H9 (cell line): ENCODE measurements at regions not wholly inside any gene's neighbourhood (a gene's known extent, or its start where the extent isn't known, plus 50 kb on each side); places are given as distances from the start of the nearest gene placed in this dataset.

Source experiments
- DNase-seq: peaks from one replicate; pipeline ENCODE4 v3.0.0-alpha.2; 2017
- H2AFZ ChIP-seq: one replicate; pipeline ENCODE4 v1.6.1; 2013; ENCODE audit warnings: mild to moderate bottlenecking, low read length, control low read depth, moderate library complexity
- H2AK5ac ChIP-seq: 2 replicates; pipeline ENCODE4 v1.6.1; 2013; ENCODE audit warnings: low read length, control low read depth, mixed read lengths; ENCODE audit not compliant: insufficient read length
- H2BK120ac ChIP-seq: one replicate; pipeline ENCODE4 v1.6.1; 2013; ENCODE audit warnings: low read depth, mild to moderate bottlenecking, low read length, control low read depth, inconsistent platforms; ENCODE audit not compliant: poor library complexity, severe bottlenecking
- H2BK12ac ChIP-seq: 2 replicates; pipeline ENCODE4 v1.6.1; 2013; ENCODE audit warnings: low read length, control low read depth, mixed read lengths, low read depth; ENCODE audit not compliant: insufficient read length
- H2BK15ac ChIP-seq: 2 replicates; pipeline ENCODE4 v1.6.1; 2013; ENCODE audit warnings: low read depth, low read length, control low read depth
- H2BK20ac ChIP-seq: one replicate; pipeline ENCODE4 v1.6.1; 2013; ENCODE audit warnings: low read depth, mild to moderate bottlenecking, low read length, control low read depth, inconsistent platforms; ENCODE audit not compliant: poor library complexity, severe bottlenecking
- H2BK5ac ChIP-seq: 2 replicates; pipeline ENCODE4 v1.6.1; 2013; ENCODE audit warnings: low read length, control low read depth, mixed read lengths; ENCODE audit not compliant: insufficient read length
- H3K14ac ChIP-seq: 2 replicates; pipeline ENCODE4 v1.6.1; 2013; ENCODE audit warnings: low read length, control low read depth; ENCODE audit not compliant: insufficient read depth
- H3K18ac ChIP-seq: 2 replicates; pipeline ENCODE4 v1.6.1; 2013; ENCODE audit warnings: low read depth, mild to moderate bottlenecking, mixed read lengths, low read length, control low read depth; ENCODE audit not compliant: insufficient read length
- H3K23ac ChIP-seq: 2 replicates; pipeline ENCODE4 v1.6.1; 2013; ENCODE audit warnings: low read length, control low read depth, mixed read lengths, low read depth; ENCODE audit not compliant: insufficient read length
- H3K23me2 ChIP-seq: 2 replicates; pipeline ENCODE4 v1.6.1; 2013; ENCODE audit warnings: low read depth, mild to moderate bottlenecking, mixed read lengths, low read length, control low read depth; ENCODE audit not compliant: insufficient read length, poor library complexity, severe bottlenecking
- H3K27ac ChIP-seq: 2 replicates; pipeline ENCODE4 v1.5.1; 2013; ENCODE audit warnings: low read length, control low read depth, mixed read lengths, low read depth; ENCODE audit not compliant: insufficient read length
- H3K27me3 ChIP-seq: 2 replicates; pipeline ENCODE4 v1.6.1; 2013; ENCODE audit warnings: low read length, control low read depth, inconsistent platforms; ENCODE audit not compliant: insufficient read depth
- H3K4ac ChIP-seq: 2 replicates; pipeline ENCODE4 v1.6.1; 2013; ENCODE audit warnings: low read depth, mild to moderate bottlenecking, control low read depth, inconsistent platforms, low read length, moderate library complexity
- H3K4me1 ChIP-seq: 2 replicates; pipeline ENCODE4 v1.6.1; 2013; ENCODE audit warnings: low read length, control low read depth, inconsistent platforms; ENCODE audit not compliant: insufficient read depth
- H3K4me2 ChIP-seq: 2 replicates; pipeline ENCODE4 v1.6.1; 2013; ENCODE audit warnings: low read length, control low read depth, mixed read lengths; ENCODE audit not compliant: insufficient read length, insufficient read depth
- H3K56ac ChIP-seq: 2 replicates; pipeline ENCODE4 v1.6.1; 2013; ENCODE audit warnings: low read depth, mild to moderate bottlenecking, mixed read lengths, low read length, control low read depth; ENCODE audit not compliant: insufficient read length
- H3K79me1 ChIP-seq: 2 replicates; pipeline ENCODE4 v1.6.1; 2013; ENCODE audit warnings: low read depth, mild to moderate bottlenecking, moderate library complexity, low read length, control low read depth, inconsistent platforms; ENCODE audit not compliant: insufficient read depth, poor library complexity, severe bottlenecking
- H3K79me2 ChIP-seq: 2 replicates; pipeline ENCODE4 v1.6.1; 2013; ENCODE audit warnings: low read length, control low read depth, inconsistent platforms; ENCODE audit not compliant: insufficient read depth
- H3K9ac ChIP-seq: 2 replicates; pipeline ENCODE4 v1.6.1; 2013; ENCODE audit warnings: low read length, control low read depth, mixed read lengths; ENCODE audit not compliant: insufficient read length; ENCODE audit errors: extremely low read depth
- H3K9me3 ChIP-seq: one replicate; pipeline ENCODE4 v1.6.1; 2013; ENCODE audit warnings: low read depth, low read length, inconsistent platforms; ENCODE audit not compliant: control insufficient read depth
- H3T11ph ChIP-seq: one replicate; pipeline ENCODE4 v1.6.1; 2013; ENCODE audit warnings: mild to moderate bottlenecking, low read length, control low read depth, inconsistent platforms
- H4K20me1 ChIP-seq: one replicate; pipeline ENCODE4 v1.6.1; 2013; ENCODE audit not compliant: control insufficient read depth, insufficient read length, insufficient read depth
- H4K5ac ChIP-seq: 2 replicates; pipeline ENCODE4 v1.6.1; 2013; ENCODE audit warnings: low read depth, mild to moderate bottlenecking, mixed read lengths, low read length, control low read depth; ENCODE audit not compliant: insufficient read length
- H4K8ac ChIP-seq: replicated peaks from 2 replicates; pipeline ENCODE4 v1.6.1; 2013; ENCODE audit warnings: low read length, control low read depth, mixed read lengths, low read depth; ENCODE audit not compliant: insufficient read length
- H4K91ac ChIP-seq: 2 replicates; pipeline ENCODE4 v1.6.1; 2013; ENCODE audit warnings: low read depth, mild to moderate bottlenecking, moderate library complexity, mixed read lengths, low read length, control low read depth; ENCODE audit not compliant: insufficient read length
- H3K27ac Mint-ChIP-seq, 3 experiments: 2 replicates in 2 of 3; 3 replicates in 1 of 3; pipeline ENCODE4 v1.8.0; 2020 to 2021; ENCODE audit warnings: mixed read lengths in 3 of 3, mild to moderate bottlenecking in 1 of 3, moderate library complexity in 1 of 3
- H3K27me3 Mint-ChIP-seq: 2 replicates; pipeline ENCODE4 v1.8.0; 2021; ENCODE audit warnings: low read depth, mild to moderate bottlenecking, moderate library complexity, mixed read lengths
- H3K36me3 Mint-ChIP-seq, 3 experiments: 2 replicates in 2 of 3; 3 replicates in 1 of 3; pipeline ENCODE4 v1.8.0; 2020 to 2021; ENCODE audit warnings: low read depth in 3 of 3, mixed read lengths in 3 of 3; ENCODE audit not compliant: insufficient read depth in 1 of 3
- H3K4me1 Mint-ChIP-seq, 2 experiments: 2 replicates each; pipeline ENCODE4 v1.8.0; 2020; ENCODE audit warnings: mixed read lengths in 2 of 2
- H3K4me3 Mint-ChIP-seq, 2 experiments: 2 replicates in 1 of 2; 3 replicates in 1 of 2; pipeline ENCODE4 v1.8.0; 2020 to 2021; ENCODE audit warnings: mild to moderate bottlenecking in 2 of 2, mixed read lengths in 2 of 2, moderate library complexity in 1 of 2
- H3K9me3 Mint-ChIP-seq, 2 experiments: 2 replicates in 1 of 2; 3 replicates in 1 of 2; pipeline ENCODE4 v1.8.0; 2020; ENCODE audit warnings: mild to moderate bottlenecking in 2 of 2, mixed read lengths in 2 of 2, moderate library complexity in 1 of 2
- CTCF ChIP-seq: fragments of 200-600 bp; sonication (generic); conservative IDR thresholded peaks from 3 replicates; pipeline ENCODE4 v1.8.0; 2021; ENCODE audit warnings: antibody characterized with exemption, mild to moderate bottlenecking
- WGBS: extraction: QIAGEN DNeasy Blood & Tissue Kit; methylation state at CpG from one replicate; pipeline ENCODE4 v1.1.7; 2013; ENCODE audit warnings: missing lambda C conversion rate, low lambda C conversion rate, mixed read lengths; ENCODE audit not compliant: insufficient read length; ENCODE audit errors: extremely low coverage; 5-methylcytosine and 5-hydroxymethylcytosine counted together

DNA sequence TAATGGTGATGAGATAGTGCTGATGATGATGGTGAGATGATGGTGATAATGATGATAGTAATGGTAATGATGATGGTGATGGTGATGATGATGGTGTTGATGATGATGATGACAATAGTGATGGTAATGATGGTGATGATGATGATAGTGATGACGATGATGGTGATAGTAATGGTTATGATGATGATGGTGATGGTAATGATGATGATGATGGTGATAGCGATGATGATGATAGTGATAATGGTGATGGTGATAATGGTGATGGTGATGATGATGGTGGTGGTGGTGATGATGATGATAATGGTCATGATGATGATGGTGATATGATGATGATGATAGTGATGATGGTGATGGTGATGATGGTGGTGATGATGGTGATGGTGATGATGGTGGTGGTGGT, 384.6 kb downstream of the MATN1 start:
- H3K4me1 Mint-ChIP-seq, result peaks cover 6 to 7% of the 10 kb centered on the region in 2 experiments; a peak in 3 of 4 replicates
- H3K4me2 ChIP-seq, result no peak overlapping the region
- no peaks in the 10 kb centered on the region for H3K4me1 ChIP-seq
- no peak for DNase-seq
- no peaks in the 10 kb centered on the region for H3K79me2 ChIP-seq
- 100% methylated on average over 2 of the region's 2 CpGs for whole genome bisulfite sequencing
- no peak overlapping the region for H2AK5ac ChIP-seq
- no peak overlapping the region for H3K56ac ChIP-seq
- H2BK120ac ChIP-seq, result no peak overlapping the region
- no peak overlapping the region for H3K4me3 Mint-ChIP-seq
- H3K27ac ChIP-seq, result no peak overlapping the region
- H3K79me1 ChIP-seq, result no peaks in the 10 kb centered on the region
- H3K18ac ChIP-seq, result no peak overlapping the region
- no peak overlapping the region for H3K4ac ChIP-seq
- H4K8ac ChIP-seq, result no peak overlapping the region
- H3K9ac ChIP-seq, result no peak overlapping the region
- H4K5ac ChIP-seq, result no peak overlapping the region
- no peak overlapping the region for H2AFZ ChIP-seq
- no peak overlapping the region for H2BK12ac ChIP-seq
- H3T11ph ChIP-seq, result no peak overlapping the region
- no peak overlapping the region for H3K23ac ChIP-seq
- no peak overlapping the region for H2BK20ac ChIP-seq
- TF ChIP-seq CTCF, result no peak
- H3K36me3 Mint-ChIP-seq, result no peaks in the 10 kb centered on the region
- no peak overlapping the region for H2BK5ac ChIP-seq
- H3K14ac ChIP-seq, result no peak overlapping the region
- no peak overlapping the region for H3K27ac Mint-ChIP-seq
- H3K27me3 ChIP-seq, result no peaks in the 10 kb centered on the region
- H4K20me1 ChIP-seq, result no peaks in the 10 kb centered on the region
- H3K9me3 ChIP-seq, result no peaks in the 10 kb centered on the region
- no peak overlapping the region for H4K91ac ChIP-seq
- no peak overlapping the region for H2BK15ac ChIP-seq
- peaks cover 4% of the 10 kb centered on the region; the same call in 1 of the 2 replicates for H3K27me3 Mint-ChIP-seq
- no peaks in the 10 kb centered on the region for H3K23me2 ChIP-seq
- H3K9me3 Mint-ChIP-seq, result peaks cover 0 to 2% of the 10 kb centered on the region in 2 experiments; a peak in 1 of 5 replicates
